ENCODE measurements at regions not wholly inside any gene's neighbourhood (a gene's known extent, or its start where the extent isn't known, plus 50 kb on each side); places are given as distances from the start of the nearest gene placed in this dataset.

DNA sequence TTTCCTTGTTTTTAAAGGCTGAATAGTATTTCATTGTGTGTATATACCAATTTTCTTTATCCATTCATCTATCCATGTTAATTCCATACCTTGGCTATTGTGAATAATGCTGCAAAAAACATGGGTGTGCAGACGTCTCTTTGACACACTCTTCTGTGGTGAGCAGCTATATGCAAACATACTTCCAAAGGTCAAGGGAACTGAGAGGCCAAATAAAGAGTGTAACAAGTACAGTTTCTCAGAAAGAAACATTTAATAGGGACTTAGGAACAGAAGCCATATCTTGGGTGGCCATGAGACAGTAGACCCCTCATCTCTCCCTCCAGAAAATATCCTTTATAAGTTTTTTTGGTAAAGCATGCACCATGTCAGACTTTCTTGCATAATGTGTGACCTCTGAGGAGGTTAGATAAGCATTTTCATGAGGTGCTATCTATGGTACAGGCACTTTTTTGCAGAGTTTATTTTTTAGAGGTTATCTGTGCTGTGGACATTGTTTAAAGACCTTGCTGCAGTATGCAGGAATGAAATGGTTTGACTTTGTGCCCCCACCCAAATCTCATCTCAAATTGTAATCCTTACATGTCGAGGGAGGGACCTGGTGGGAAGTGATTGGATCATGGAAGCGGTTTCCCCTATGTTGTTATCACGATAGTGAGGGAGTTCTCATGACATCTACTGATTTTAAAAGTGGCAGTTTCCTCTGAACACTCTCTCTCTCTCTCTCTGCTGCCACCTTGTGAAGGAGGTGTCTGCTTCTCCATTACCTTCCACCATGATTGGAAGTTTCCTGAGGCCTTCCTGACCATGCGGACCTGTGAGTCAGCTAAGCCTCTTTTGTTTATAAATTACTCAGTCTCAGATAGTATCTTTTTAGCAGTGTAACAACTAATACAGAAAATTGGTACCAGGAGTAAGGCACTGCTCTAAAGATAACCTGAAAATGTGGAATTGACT lies 1202.3 kb downstream of the GALC start:
- no peak for DNase-seq
- Histone ChIP-seq H3K36me3 (ENCODE audit: insufficient read depth, low read length) (no peaks in the 10 kb centered on the region), H3K27ac (ENCODE audit: low read depth, low read length) (no peak overlapping the region), H3K27me3 (ENCODE audit: insufficient read depth, low read length) (no peaks in the 10 kb centered on the region), H3K9me3 (ENCODE audit: control insufficient read depth in 1 of 2, low read length in 2 of 2) (no peaks in the 10 kb centered on the region), H3K4me3 (ENCODE audit: low read length in 2 of 2) (no peak overlapping the region), H3K4me1 (ENCODE audit: insufficient read depth, low read length) (no peaks in the 10 kb centered on the region)
- Mint-ChIP-seq H3K4me1 (no peaks in the 10 kb centered on the region), H3K27ac (no peak overlapping the region), H3K4me3 (no peak overlapping the region), H3K27me3 (no peaks in the 10 kb centered on the region), H3K9me3 (peaks cover 0 to 7% (median 4%) of the 10 kb centered on the region in 8 donors), H3K36me3 (no peaks in the 10 kb centered on the region)
- ChIA-PET POLR2A (ENCODE audit: partially characterized antibody) (no interaction called here), CTCF (ENCODE audit: partially characterized antibody) (no interaction called here)
- intact Hi-C loops (cut with micrococcal nuclease): no loop called here

DNA sequence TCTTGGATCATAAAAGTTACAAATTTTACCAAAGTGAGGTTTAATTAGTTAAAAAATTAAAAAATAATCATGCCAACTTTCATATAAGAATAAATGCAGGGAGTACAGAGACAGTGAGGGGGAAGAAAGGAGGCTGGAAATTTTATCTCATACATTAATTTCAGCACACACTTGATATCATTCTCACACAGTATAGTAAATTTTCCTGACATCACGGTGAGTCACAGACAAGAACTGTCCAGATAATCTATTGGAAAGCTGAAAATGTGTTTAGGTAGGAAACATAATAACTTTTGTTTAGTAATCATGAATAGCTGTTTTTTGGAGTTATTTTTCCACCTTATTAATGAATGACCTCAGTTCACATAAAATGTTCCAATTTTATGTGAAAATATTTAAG lies 1204.8 kb downstream of the GALC start:
- POLR2A ChIA-PET (ENCODE audit: partially characterized antibody): no interaction called here
- no peaks in the 10 kb centered on the region for H3K4me1 Mint-ChIP-seq
- Histone ChIP-seq H3K4me1 (ENCODE audit: insufficient read depth, low read length) (no peaks in the 10 kb centered on the region), H3K4me3 (ENCODE audit: low read length in 2 of 2) (no peak overlapping the region), H3K27me3 (ENCODE audit: insufficient read depth, low read length) (no peaks in the 10 kb centered on the region), H3K27ac (ENCODE audit: low read depth, low read length) (no peak overlapping the region), H3K36me3 (ENCODE audit: insufficient read depth, low read length) (no peaks in the 10 kb centered on the region), H3K9me3 (ENCODE audit: control insufficient read depth in 1 of 2, low read length in 2 of 2) (no peaks in the 10 kb centered on the region)
- no peak for DNase-seq
- H3K36me3 Mint-ChIP-seq: no peaks in the 10 kb centered on the region
- peaks cover 0 to 11% (median 3%) of the 10 kb centered on the region in 8 donors for H3K9me3 Mint-ChIP-seq
- intact Hi-C loops (cut with micrococcal nuclease): no loop called here
- no peaks in the 10 kb centered on the region for H3K27me3 Mint-ChIP-seq
- CTCF ChIA-PET (ENCODE audit: partially characterized antibody): no interaction called here
- H3K27ac Mint-ChIP-seq: no peak overlapping the region
- H3K4me3 Mint-ChIP-seq: no peak overlapping the region

DNA sequence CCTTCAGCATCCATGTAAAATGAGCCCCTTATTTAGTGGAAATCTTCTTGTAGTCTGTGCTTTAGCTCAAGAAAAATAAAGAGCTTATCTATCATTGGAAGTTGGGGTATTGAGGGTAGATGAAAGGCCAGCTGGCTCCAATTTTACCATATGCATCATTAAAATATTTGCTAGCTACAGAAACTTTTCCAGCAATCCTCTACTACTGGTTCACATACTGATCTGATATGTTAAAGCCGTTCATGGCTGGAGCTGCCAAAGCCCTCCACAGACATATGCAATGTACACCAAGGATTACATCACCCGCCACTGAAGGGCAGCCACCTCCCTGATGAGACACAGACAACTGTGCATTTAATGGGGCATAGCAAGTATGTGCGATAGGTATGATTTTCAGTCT lies 1205.3 kb downstream of the GALC start:
- no peak overlapping the region for H3K27ac ChIP-seq (ENCODE audit: low read depth, low read length)
- H3K9me3 Mint-ChIP-seq: peaks cover 0 to 11% (median 2%) of the 10 kb centered on the region in 8 donors
- CTCF ChIA-PET (ENCODE audit: partially characterized antibody): no interaction called here

DNA sequence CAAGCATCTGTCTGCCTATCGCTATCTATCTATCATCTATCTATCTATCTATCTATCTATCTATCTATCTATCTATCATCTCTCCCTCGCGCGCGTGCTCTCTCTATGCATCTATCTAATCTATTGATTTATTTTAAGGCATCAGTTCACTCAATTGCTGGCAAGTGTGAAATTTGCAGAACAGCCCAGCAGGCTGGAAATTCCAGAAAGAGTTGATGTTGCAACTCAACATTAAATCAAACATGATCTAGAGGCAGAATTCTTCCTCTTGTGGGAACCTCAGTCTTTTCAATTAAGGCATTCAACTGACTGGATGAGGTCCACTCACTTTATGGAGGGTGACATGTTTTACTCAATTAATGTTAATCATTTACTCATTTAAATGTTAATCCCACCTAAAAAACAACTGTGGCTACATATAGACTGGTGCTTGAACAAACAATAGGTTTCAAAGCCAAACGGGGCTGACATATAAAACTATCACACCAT lies 1210.8 kb downstream of the GALC start:
- H3K9me3 Mint-ChIP-seq: peaks cover 2 to 10% (median 6%) of the 10 kb centered on the region in 8 donors
- H3K4me1 Mint-ChIP-seq: no peaks in the 10 kb centered on the region
- POLR2A ChIA-PET (ENCODE audit: partially characterized antibody): no interaction called here

More for the DNA sequence above, 1205.3 kb downstream of the GALC start:
- no peaks in the 10 kb centered on the region for H3K4me1 Mint-ChIP-seq
- H3K27me3 ChIP-seq (ENCODE audit: insufficient read depth, low read length): no peaks in the 10 kb centered on the region
- intact Hi-C loops (cut with micrococcal nuclease): no loop called here
- H3K4me3 Mint-ChIP-seq: no peak overlapping the region
- DNase-seq: no peak
- no peak overlapping the region for H3K4me3 ChIP-seq (ENCODE audit: low read length in 2 of 2)
- POLR2A ChIA-PET (ENCODE audit: partially characterized antibody): no interaction called here
- H3K27ac Mint-ChIP-seq: no peak overlapping the region
- H3K36me3 ChIP-seq (ENCODE audit: insufficient read depth, low read length): no peaks in the 10 kb centered on the region
- H3K27me3 Mint-ChIP-seq: no peaks in the 10 kb centered on the region
- H3K4me1 ChIP-seq (ENCODE audit: insufficient read depth, low read length): no peaks in the 10 kb centered on the region
- H3K36me3 Mint-ChIP-seq: no peaks in the 10 kb centered on the region
- H3K9me3 ChIP-seq (ENCODE audit: control insufficient read depth in 1 of 2, low read length in 2 of 2): no peaks in the 10 kb centered on the region

DNA sequence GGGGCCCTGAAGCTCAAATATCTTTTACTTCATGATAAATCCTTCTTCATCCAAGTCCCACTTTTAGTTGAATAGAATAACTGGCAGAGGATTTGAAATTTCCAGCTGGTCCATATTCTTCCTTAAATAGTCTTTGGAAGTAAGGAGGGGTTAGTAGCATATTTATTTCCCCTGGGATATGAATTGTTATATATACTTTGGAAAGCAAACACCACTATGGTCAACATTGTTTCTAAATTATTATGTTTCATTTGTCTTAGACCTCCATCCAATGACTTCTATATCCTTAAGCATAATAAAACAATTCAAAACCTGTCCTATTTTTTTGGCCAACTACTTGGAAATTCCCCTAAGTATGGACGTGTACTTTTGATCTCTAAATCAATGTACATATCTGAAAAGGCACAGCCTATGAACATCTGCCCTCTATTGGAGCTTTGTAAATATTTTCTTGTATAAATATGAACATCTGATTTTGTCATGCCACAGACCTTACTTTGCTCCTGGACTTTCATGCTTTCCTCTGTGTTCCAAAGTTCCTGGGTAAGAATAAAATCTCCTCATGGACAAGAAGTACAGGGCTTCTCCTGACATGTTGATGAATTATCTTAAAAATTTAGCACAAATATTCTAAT lies 1212.0 kb downstream of the GALC start:
- Mint-ChIP-seq H3K4me3 (no peak overlapping the region), H3K36me3 (no peaks in the 10 kb centered on the region), H3K4me1 (no peaks in the 10 kb centered on the region), H3K9me3 (peaks cover 2 to 15% (median 6%) of the 10 kb centered on the region in 8 donors), H3K27ac (no peak overlapping the region), H3K27me3 (no peaks in the 10 kb centered on the region)
- Histone ChIP-seq H3K27ac (ENCODE audit: low read depth, low read length) (no peak overlapping the region), H3K36me3 (ENCODE audit: insufficient read depth, low read length) (no peaks in the 10 kb centered on the region), H3K4me1 (ENCODE audit: insufficient read depth, low read length) (no peaks in the 10 kb centered on the region), H3K27me3 (ENCODE audit: insufficient read depth, low read length) (no peaks in the 10 kb centered on the region), H3K4me3 (ENCODE audit: low read length in 2 of 2) (no peak overlapping the region), H3K9me3 (ENCODE audit: control insufficient read depth in 1 of 2, low read length in 2 of 2) (no peaks in the 10 kb centered on the region)
- no peak for DNase-seq
- intact Hi-C loops (cut with micrococcal nuclease): no loop called here
- CTCF ChIA-PET (ENCODE audit: partially characterized antibody): no interaction called here
- POLR2A ChIA-PET (ENCODE audit: partially characterized antibody): no interaction called here

More for the DNA sequence above, 1210.8 kb downstream of the GALC start:
- Mint-ChIP-seq H3K36me3 (no peaks in the 10 kb centered on the region), H3K27me3 (no peaks in the 10 kb centered on the region), H3K4me3 (no peak overlapping the region), H3K27ac (no peak overlapping the region)
- Histone ChIP-seq H3K36me3 (ENCODE audit: insufficient read depth, low read length) (no peaks in the 10 kb centered on the region), H3K27me3 (ENCODE audit: insufficient read depth, low read length) (no peaks in the 10 kb centered on the region), H3K9me3 (ENCODE audit: control insufficient read depth in 1 of 2, low read length in 2 of 2) (no peaks in the 10 kb centered on the region), H3K4me1 (ENCODE audit: insufficient read depth, low read length) (no peaks in the 10 kb centered on the region), H3K4me3 (ENCODE audit: low read length in 2 of 2) (no peak overlapping the region), H3K27ac (ENCODE audit: low read depth, low read length) (no peak overlapping the region)
- CTCF ChIA-PET (ENCODE audit: partially characterized antibody): no interaction called here
- no peak for DNase-seq
- intact Hi-C loops (cut with micrococcal nuclease): no loop called here

DNA sequence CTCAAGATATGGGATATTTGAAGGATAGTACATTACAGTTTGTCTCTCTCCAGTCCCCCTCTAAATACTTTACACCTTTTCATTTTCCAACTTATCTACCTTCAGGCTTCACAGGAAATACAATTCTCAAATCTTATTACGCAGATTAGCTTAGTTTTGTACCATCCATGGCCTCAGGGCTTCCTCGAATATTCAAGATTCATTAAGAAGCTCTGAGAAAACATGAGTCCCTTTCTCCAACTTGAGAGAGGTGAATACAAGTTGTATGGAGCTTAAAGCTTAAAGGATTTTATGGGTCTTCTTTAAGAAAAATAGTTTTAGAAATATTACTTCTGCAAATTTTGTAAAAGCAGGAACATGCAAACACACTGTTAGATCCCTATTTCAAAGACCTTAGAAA lies 1212.5 kb downstream of the GALC start:
- Mint-ChIP-seq H3K4me1 (no peaks in the 10 kb centered on the region), H3K9me3 (peaks cover 2 to 17% (median 6%) of the 10 kb centered on the region in 8 donors), H3K27me3 (no peaks in the 10 kb centered on the region), H3K4me3 (no peak overlapping the region), H3K36me3 (no peaks in the 10 kb centered on the region), H3K27ac (no peak overlapping the region)
- Histone ChIP-seq H3K4me3 (ENCODE audit: low read length in 2 of 2) (no peak overlapping the region), H3K9me3 (ENCODE audit: control insufficient read depth in 1 of 2, low read length in 2 of 2) (no peaks in the 10 kb centered on the region), H3K36me3 (ENCODE audit: insufficient read depth, low read length) (no peaks in the 10 kb centered on the region), H3K4me1 (ENCODE audit: insufficient read depth, low read length) (no peaks in the 10 kb centered on the region), H3K27me3 (ENCODE audit: insufficient read depth, low read length) (no peaks in the 10 kb centered on the region), H3K27ac (ENCODE audit: low read depth, low read length) (no peak overlapping the region)
- POLR2A ChIA-PET (ENCODE audit: partially characterized antibody): no interaction called here
- intact Hi-C loops (cut with micrococcal nuclease): no loop called here
- CTCF ChIA-PET (ENCODE audit: partially characterized antibody): interaction anchor here (0.7 kb wide), 1 partner anchor 8 kb away, joined by 3 read pairs; no protein-coding TSS in a partner anchor
- DNase-seq: no peak

DNA sequence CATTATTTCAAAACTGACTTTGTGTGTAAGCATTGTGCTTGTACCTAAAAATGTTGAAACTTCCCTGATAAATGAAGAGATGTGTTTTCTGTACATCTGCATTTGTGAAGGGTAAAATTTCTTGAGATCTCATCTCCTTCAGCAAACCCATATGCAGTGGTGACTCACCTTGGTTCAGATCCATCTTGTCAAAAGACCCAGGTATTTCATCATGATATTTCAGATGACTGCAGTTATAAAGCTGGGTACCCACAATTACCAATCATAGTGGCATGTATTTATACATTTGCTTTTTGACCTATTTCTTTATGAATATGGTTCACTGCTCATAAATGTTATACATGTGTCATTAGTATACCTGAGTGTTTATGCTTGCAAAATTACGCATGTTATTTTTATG lies 1213.6 kb downstream of the GALC start:
- Mint-ChIP-seq H3K36me3 (no peaks in the 10 kb centered on the region), H3K4me3 (no peak overlapping the region), H3K27me3 (no peaks in the 10 kb centered on the region), H3K27ac (no peak overlapping the region), H3K9me3 (peaks cover 4 to 19% (median 6%) of the 10 kb centered on the region in 8 donors), H3K4me1 (no peaks in the 10 kb centered on the region)
- intact Hi-C loops (cut with micrococcal nuclease): no loop called here
- H3K36me3 ChIP-seq (ENCODE audit: insufficient read depth, low read length): no peaks in the 10 kb centered on the region
- POLR2A ChIA-PET (ENCODE audit: partially characterized antibody): no interaction called here
- no peaks in the 10 kb centered on the region for H3K4me1 ChIP-seq (ENCODE audit: insufficient read depth, low read length)
- no peak overlapping the region for H3K27ac ChIP-seq (ENCODE audit: low read depth, low read length)
- CTCF ChIA-PET (ENCODE audit: partially characterized antibody): no interaction called here
- no peak overlapping the region for H3K4me3 ChIP-seq (ENCODE audit: low read length in 2 of 2)
- DNase-seq: no peak
- H3K27me3 ChIP-seq (ENCODE audit: insufficient read depth, low read length): no peaks in the 10 kb centered on the region
- H3K9me3 ChIP-seq (ENCODE audit: control insufficient read depth in 1 of 2, low read length in 2 of 2): no peaks in the 10 kb centered on the region
